Spleen (tissue), 7 donors: ENCODE measurements at regions not wholly inside any gene's neighbourhood (a gene's known extent, or its start where the extent isn't known, plus 50 kb on each side); places are given as distances from the start of the nearest gene placed in this dataset.
"Not testable (repeated sequence)": the region's sequence is repeated elsewhere in the genome, so short reads cannot be mapped to it uniquely, and the experiment has no call there.

Experiments
- CTCF ChIP-seq, 11 experiments: fragments of 200-600 bp in 7 of 11; fragments of 450-650 bp in 4 of 11; sonication (generic) in 4 of 11; IDR thresholded peaks in 8 of 11; conservative IDR thresholded peaks in 3 of 11; 1 replicate in 7 of 11; 2 replicates in 4 of 11; pipeline versions ENCODE4 v1.4.0 to v1.8.0; 2016 to 2021; ENCODE audit warnings: antibody characterized with exemption in 11 of 11, inconsistent platforms in 4 of 11, mild to moderate bottlenecking in 1 of 11
- POLR2A ChIP-seq, 3 donors: fragments of 450-650 bp; IDR thresholded peaks; one replicate each; pipeline ENCODE4 v1.5.1; 2017; ENCODE audit warnings: antibody characterized with exemption in 3 of 3, mild to moderate bottlenecking in 1 of 3
- donor health status: DM: no; HTN: no; CAD: no; lungs with moderate emphysema.
- donor health status: DM: no; HTN: no; CAD: no.
- donor health status: DM: no; HTN: no; CAD: no.

DNA sequence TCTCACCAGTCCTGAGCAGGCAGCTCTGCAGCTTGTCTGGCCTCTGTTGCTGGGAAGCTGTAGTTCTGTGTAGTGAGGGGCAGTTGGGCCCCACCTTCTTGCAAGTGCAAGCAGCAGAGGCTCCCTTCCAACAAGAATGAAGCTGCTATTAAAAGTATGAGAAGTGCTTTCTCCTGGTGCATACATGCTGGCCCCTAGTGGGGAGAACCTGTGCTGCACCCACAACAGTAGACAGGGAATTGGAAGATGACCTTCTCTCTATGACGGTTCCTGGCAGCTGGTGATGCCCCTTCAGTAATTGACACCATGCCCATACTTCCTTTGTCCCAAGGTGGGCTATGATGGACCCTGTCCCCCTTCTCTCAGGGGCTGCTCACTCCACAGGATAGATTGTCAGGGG lies 141.5 kb downstream of the SPIN4 start:
- not testable (repeated sequence) for TF ChIP-seq POLR2A (IDR thresholded peaks at IDR 0.05); CTCF (IDR thresholded peaks at IDR 0.05 in 8 of 11, conservative IDR thresholded peaks at IDR 0.05 in 3 of 11)
